HepG2 (cell line): ENCODE measurements at regions not wholly inside any gene's neighbourhood (a gene's known extent, or its start where the extent isn't known, plus 50 kb on each side); places are given as distances from the start of the nearest gene placed in this dataset.

Source experiments
- HOXA9 ChIP-seq: sonication (generic); formaldehyde crosslinking; IDR thresholded peaks from 2 replicates; pipeline ENCODE4 v1.8.1; 2022; ENCODE audit warnings: missing genetic modification reagents, mild to moderate bottlenecking, moderate library complexity, borderline replicate concordance
- KLF11 ChIP-seq: IDR thresholded peaks from 2 replicates; pipeline ENCODE4 v1.6.1; 2016; ENCODE audit warnings: missing compliant biosample characterization
- TGIF2 ChIP-seq: IDR thresholded peaks from 2 replicates; pipeline ENCODE4 v1.6.1; 2016; ENCODE audit warnings: control low read depth, missing compliant biosample characterization
- ZNF367 ChIP-seq: sonication (generic); formaldehyde crosslinking; IDR thresholded peaks from 2 replicates; pipeline ENCODE4 v1.4.0; 2020; ENCODE audit warnings: missing genetic modification reagents, borderline replicate concordance
- ZNF660 ChIP-seq: sonication (generic); formaldehyde crosslinking; IDR thresholded peaks from 2 replicates; pipeline ENCODE4 v1.5.1; 2020; ENCODE audit warnings: mild to moderate bottlenecking, low read depth, missing genetic modification reagents, borderline replicate concordance
- TF ChIP-seq, protein P1 (sequence below): sonication (generic); formaldehyde crosslinking; IDR thresholded peaks from 2 replicates; pipeline ENCODE4 v1.4.0; 2020; ENCODE audit warnings: missing genetic modification reagents
- TF ChIP-seq, protein P2 (sequence below): sonication (generic); formaldehyde crosslinking; IDR thresholded peaks from 2 replicates; pipeline ENCODE4 v1.4.0; 2020; ENCODE audit warnings: missing genetic modification reagents
- TF ChIP-seq, protein P3 (sequence below): sonication (generic); formaldehyde crosslinking; IDR thresholded peaks from 2 replicates; pipeline ENCODE4 v1.8.0; 2022; ENCODE audit warnings: mild to moderate bottlenecking, missing genetic modification reagents, borderline replicate concordance
- TF ChIP-seq, protein P4 (sequence below): sonication (generic); IDR thresholded peaks from 2 replicates; pipeline ENCODE4 v1.6.1; 2016; ENCODE audit warnings: low read depth, borderline replicate concordance

DNA sequence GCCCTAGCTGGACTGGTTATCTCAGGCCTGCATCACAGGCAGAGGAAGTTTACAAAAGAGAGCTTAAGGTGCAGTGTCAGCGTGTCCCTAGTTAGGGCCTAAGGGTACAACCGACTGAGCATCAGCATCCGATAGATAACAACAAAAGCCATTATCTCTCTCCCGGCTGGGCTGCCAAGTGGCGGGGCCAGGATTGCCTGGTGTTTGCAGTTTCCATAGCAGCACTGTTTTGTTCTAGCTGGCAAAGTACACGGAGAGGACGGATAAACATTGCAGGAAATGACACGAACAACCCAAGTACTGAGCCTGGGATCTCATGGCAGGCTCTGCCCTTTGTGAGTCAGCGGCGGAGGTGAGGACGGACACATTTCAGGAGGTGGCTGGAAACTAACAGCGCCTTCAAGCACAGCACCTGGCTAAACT, 104.7 kb upstream of the NOCT start (continued):
- TF ChIP-seq, protein P1, sequence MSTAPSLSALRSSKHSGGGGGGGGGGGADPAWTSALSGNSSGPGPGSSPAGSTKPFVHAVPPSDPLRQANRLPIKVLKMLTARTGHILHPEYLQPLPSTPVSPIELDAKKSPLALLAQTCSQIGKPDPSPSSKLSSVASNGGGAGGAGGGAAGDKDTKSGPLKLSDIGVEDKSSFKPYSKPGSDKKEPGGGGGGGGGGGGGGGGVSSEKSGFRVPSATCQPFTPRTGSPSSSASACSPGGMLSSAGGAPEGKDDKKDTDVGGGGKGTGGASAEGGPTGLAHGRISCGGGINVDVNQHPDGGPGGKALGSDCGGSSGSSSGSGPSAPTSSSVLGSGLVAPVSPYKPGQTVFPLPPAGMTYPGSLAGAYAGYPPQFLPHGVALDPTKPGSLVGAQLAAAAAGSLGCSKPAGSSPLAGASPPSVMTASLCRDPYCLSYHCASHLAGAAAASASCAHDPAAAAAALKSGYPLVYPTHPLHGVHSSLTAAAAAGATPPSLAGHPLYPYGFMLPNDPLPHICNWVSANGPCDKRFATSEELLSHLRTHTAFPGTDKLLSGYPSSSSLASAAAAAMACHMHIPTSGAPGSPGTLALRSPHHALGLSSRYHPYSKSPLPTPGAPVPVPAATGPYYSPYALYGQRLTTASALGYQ (CRISPR knock-in tag), result no peak
- TF ChIP-seq TGIF2 (CRISPR knock-in tag) (no peak), HOXA9 (CRISPR knock-in tag) (no peak), ZNF660 (CRISPR knock-in tag) (no peak), KLF11 (CRISPR knock-in tag) (no peak), ZNF367 (CRISPR knock-in tag) (no peak)
- TF ChIP-seq, protein P2, sequence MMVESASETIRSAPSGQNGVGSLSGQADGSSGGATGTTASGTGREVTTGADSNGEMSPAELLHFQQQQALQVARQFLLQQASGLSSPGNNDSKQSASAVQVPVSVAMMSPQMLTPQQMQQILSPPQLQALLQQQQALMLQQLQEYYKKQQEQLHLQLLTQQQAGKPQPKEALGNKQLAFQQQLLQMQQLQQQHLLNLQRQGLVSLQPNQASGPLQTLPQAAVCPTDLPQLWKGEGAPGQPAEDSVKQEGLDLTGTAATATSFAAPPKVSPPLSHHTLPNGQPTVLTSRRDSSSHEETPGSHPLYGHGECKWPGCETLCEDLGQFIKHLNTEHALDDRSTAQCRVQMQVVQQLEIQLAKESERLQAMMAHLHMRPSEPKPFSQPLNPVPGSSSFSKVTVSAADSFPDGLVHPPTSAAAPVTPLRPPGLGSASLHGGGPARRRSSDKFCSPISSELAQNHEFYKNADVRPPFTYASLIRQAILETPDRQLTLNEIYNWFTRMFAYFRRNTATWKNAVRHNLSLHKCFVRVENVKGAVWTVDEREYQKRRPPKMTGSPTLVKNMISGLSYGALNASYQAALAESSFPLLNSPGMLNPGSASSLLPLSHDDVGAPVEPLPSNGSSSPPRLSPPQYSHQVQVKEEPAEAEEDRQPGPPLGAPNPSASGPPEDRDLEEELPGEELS, result peak; percentile 43
- TF ChIP-seq, protein P3, sequence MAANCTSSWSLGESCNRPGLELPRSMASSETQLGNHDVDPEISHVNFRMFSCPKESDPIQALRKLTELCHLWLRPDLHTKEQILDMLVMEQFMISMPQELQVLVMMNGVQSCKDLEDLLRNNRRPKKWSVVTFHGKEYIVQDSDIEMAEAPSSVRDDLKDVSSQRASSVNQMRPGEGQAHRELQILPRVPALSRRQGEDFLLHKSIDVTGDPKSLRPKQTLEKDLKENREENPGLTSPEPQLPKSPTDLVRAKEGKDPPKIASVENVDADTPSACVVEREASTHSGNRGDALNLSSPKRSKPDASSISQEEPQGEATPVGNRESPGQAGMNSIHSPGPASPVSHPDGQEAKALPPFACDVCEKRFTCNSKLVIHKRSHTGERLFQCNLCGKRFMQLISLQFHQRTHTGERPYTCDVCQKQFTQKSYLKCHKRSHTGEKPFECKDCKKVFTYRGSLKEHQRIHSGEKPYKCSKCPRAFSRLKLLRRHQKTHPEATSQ, result no peak
- TF ChIP-seq, protein P4, sequence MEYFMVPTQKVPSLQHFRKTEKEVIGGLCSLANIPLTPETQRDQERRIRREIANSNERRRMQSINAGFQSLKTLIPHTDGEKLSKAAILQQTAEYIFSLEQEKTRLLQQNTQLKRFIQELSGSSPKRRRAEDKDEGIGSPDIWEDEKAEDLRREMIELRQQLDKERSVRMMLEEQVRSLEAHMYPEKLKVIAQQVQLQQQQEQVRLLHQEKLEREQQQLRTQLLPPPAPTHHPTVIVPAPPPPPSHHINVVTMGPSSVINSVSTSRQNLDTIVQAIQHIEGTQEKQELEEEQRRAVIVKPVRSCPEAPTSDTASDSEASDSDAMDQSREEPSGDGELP, result peak; percentile 30; the same call in 1 of the 2 replicates
